Astrocyte of the cerebellum (primary cell): ENCODE measurements at regions not wholly inside any gene's neighbourhood (a gene's known extent, or its start where the extent isn't known, plus 50 kb on each side); places are given as distances from the start of the nearest gene placed in this dataset.

ENCODE experiments used
- DNase-seq: peaks from one replicate; pipeline ENCODE4 v3.0.0-alpha.2; 2011; ENCODE audit warnings: low read depth
- H3K4me3 ChIP-seq: 2 replicates; pipeline ENCODE4 v1.5.1; 2011; ENCODE audit warnings: mild to moderate bottlenecking, low read depth, low read length, moderate library complexity
- CTCF ChIP-seq: IDR thresholded peaks from 2 replicates; pipeline ENCODE4 v1.5.1; 2012; ENCODE audit warnings: low read length, low read depth, moderate library complexity, mild to moderate bottlenecking; ENCODE audit errors: missing control alignments
- in situ Hi-C: cut with HindIII; loops from 2 replicates; pipeline ENCODE4 v1.10.0; 2017; ENCODE audit warnings: low sequenced_read_pairs

GRCh38 chr5:17819783-17820182 is 185.5 kb downstream of the TAF11L14 start:
- H3K4me3 ChIP-seq: no peak overlapping the region
- in situ Hi-C loops: no loop called here

GRCh38 chr5:17828681-17829080 is 194.4 kb downstream of the TAF11L14 start:
- H3K4me3 ChIP-seq: no peak overlapping the region
- no peak for TF ChIP-seq CTCF
- in situ Hi-C loops: no loop called here
- DNase-seq: peak; percentile 6

More at GRCh38 chr5:17819783-17820182, 185.5 kb downstream of the TAF11L14 start:
- TF ChIP-seq CTCF: no peak
- no peak for DNase-seq

- no peak for TF ChIP-seq CTCF
- in situ Hi-C loops: no loop called here
- no peak for DNase-seq
- no peak overlapping the region for H3K4me3 ChIP-seq
These were observed 195.2 kb downstream of the TAF11L14 start for GRCh38 chr5:17829456-17829855.

- no peak for TF ChIP-seq CTCF
- H3K4me3 ChIP-seq: no peak overlapping the region
- in situ Hi-C loops: no loop called here
- DNase-seq: no peak
These were observed 197.0 kb downstream of the TAF11L14 start for GRCh38 chr5:17831279-17831678.

GRCh38 chr5:17832949-17833745 is 198.9 kb downstream of the TAF11L14 start:
- no peak for TF ChIP-seq CTCF
- H3K4me3 ChIP-seq: no peak overlapping the region

GRCh38 chr5:17837757-17838156 is 203.5 kb downstream of the TAF11L14 start:
- H3K4me3 ChIP-seq: no peak overlapping the region
- in situ Hi-C loops: no loop called here
- no peak for TF ChIP-seq CTCF
- no peak for DNase-seq

More at GRCh38 chr5:17832949-17833745, 198.9 kb downstream of the TAF11L14 start:
- in situ Hi-C loops: no loop called here
- DNase-seq: no peak

GRCh38 chr5:17838469-17838868 is 204.2 kb downstream of the TAF11L14 start:
- no peak for DNase-seq
- in situ Hi-C loops: no loop called here
- TF ChIP-seq CTCF: no peak
- H3K4me3 ChIP-seq: no peak overlapping the region
